ENCODE measurements at regions not wholly inside any gene's neighbourhood (a gene's known extent, or its start where the extent isn't known, plus 50 kb on each side); places are given as distances from the start of the nearest gene placed in this dataset.

- TF ChIP-seq POLR2A (IDR thresholded peaks at IDR 0.05) = no peak
- no peak for TF ChIP-seq CTCF (IDR thresholded peaks at IDR 0.05)
Observed at GRCh38 chr13:89852570-89852969, 1494.9 kb upstream of the MIR17HG start.

All from esophagus squamous epithelium (tissue), 4 donors.